Midbrain (tissue), 1 donor: ENCODE measurements at regions not wholly inside any gene's neighbourhood (a gene's known extent, or its start where the extent isn't known, plus 50 kb on each side); places are given as distances from the start of the nearest gene placed in this dataset.

ENCODE experiments used
- DNase-seq: peaks from one replicate; lab custom pipeline; 2025; lab: John Stamatoyannopoulos, UW

GRCh38 chr4:71275570-71275969 lies 63.2 kb upstream of the SLC4A4 start:
- no peak for DNase-seq

GRCh38 chr4:71277353-71277752 lies 61.5 kb upstream of the SLC4A4 start:
- DNase-seq: no peak

- DNase-seq: no peak
Measured at GRCh38 chr4:71283642-71284257, 55.1 kb upstream of the SLC4A4 start.

GRCh38 chr4:71287305-71287704 lies 51.5 kb upstream of the SLC4A4 start:
- no peak for DNase-seq

- no peak for DNase-seq
Measured at GRCh38 chr4:71288875-71289274, 49.9 kb upstream of the SLC4A4 start.
